GM18867 (cell line): ENCODE measurements at regions not wholly inside any gene's neighbourhood (a gene's known extent, or its start where the extent isn't known, plus 50 kb on each side); places are given as distances from the start of the nearest gene placed in this dataset.

Experiments
- ATAC-seq: cut with Tn5 transposase; IDR thresholded peaks from one replicate; pipeline ENCODE4 v1.9.1; 2021; ENCODE audit warnings: mild to moderate bottlenecking, moderate library complexity; ENCODE audit not compliant: unreplicated experiment

DNA sequence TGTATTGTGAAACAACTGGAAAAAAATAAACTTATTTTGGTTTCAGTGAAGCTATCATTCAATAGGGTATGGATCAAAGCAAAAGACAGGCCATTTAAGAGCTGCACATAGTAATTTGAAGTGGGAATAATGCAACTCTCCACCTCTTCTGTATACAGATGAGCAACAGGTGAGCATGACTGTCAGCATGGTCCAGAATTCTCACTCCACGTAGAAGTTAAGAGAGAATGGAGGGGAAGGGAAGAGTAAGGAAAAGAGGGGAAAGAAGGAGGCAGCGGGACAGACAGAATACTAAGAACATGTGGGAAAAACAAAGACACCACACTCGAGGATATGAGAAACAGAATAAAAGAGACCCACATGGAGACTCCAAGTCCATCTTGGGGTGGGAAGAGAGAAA is 396.1 kb upstream of the GRIA1 start:
- no peak for ATAC-seq

DNA sequence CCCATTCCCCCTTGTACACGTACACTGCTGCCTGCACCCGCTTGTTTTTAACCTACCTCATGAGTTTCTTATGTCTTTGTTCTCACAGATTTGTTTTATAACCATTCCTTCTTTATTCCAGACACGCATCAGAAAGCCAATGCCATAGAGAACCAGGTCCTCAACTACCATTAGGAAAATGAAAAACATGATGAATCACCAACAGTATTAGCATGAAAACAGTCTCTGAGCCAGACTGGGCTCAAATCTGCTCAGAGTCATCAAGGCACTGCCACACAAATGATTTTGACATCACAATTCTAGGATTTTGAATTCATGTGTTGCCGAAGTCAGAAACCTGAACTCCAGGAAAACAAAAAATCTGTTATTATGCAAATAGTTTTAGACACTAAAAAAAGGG is 394.1 kb upstream of the GRIA1 start:
- ATAC-seq, result no peak

DNA sequence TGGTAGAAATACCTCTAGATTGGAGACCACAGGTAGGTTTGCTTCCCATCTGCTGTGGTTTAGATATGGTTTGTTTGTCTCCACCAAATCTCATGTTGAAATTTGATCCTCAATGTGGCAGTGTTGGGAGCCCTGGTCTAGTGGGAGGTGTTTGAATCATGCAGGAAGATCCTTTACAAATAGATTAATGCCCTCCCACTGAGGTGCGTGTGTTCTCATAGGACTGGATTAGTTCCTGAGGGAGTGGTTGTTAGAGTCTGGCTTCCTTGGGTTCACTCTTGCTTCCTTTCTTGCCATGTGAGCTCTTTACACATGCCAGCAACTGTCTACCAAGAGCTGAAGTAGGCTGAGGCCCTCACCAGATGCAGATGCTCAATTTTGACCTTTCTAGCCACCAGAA is 391.1 kb upstream of the GRIA1 start:
- ATAC-seq, result no peak

DNA sequence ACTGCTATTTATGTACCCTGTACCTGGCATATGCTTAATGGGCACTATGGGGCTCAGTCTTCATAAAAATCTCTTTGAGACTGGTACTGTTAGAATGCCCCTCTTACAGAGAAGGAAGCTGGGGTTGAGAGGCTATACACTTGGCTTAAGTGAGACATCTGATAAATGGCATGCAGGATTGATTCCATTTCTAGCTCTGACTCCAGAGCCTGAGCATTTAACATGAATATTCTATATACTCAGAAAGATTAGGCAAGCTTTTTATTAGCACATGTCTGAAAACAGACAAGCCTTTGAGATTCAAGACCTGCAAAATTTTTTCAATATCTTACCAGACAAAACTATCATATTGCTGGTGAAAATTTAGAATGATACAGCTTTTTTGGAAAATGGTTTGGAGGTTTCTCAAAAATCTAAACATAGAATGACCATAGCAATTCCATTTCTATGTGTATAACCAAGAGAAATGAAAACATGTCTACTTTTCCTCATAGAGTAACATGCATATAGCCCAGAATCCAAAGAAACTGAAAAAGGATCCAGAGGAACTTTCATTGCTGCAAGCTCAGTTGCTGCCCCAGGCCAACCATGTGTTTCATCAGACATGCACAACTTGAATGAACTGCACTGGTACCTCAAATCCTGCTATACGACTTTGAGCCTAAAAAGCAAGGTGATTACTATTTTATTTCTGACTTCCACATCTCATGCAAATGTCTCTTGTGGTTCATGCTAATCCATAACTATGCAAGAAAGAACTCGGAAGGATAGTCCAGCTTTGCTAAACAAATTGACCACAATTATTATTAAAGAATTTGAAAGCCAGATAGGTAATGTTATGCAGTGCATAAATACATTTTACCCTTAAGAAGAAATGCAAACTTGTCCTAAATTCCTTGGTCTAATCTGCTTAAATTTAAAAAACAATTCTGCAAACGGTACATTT is 389.0 kb upstream of the GRIA1 start:
- ATAC-seq, result no peak

DNA sequence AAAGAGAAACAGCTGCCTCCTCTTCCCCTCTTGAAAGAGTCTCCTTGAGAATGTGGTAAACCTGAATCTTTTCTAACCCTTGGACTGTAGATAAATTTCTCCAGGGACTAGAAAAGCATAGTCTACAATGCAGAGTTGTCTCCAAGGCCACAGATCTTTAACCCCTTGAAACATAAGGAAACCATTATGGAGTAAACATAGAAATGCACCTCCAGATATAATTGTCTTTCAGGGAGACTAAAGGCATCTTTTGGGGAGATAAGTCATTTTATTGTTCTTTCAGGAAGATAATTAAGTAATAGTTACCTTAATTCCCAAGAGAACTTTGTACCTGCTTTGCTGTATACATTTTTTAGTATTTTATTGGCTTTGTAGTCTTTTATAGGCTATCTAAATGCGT is 373.6 kb upstream of the GRIA1 start:
- no peak for ATAC-seq

DNA sequence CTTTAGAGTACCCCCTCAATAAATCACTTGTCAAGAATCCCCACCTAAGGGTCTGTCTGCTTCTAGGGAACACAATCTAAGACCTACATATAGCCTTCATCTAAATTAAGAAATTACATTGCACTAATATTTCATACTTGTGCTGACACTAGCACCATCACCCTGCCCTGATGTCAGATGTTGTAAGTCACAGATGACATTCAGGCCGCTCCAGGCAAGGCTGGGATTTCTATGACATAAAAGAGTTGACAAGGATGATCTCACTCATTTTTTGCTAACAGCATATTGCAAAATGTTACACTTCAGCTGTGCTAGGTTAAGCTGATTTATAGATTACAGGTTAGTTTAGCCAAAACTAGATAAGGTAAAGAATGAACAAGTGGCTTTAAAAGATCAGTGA is 372.5 kb upstream of the GRIA1 start:
- no peak for ATAC-seq

DNA sequence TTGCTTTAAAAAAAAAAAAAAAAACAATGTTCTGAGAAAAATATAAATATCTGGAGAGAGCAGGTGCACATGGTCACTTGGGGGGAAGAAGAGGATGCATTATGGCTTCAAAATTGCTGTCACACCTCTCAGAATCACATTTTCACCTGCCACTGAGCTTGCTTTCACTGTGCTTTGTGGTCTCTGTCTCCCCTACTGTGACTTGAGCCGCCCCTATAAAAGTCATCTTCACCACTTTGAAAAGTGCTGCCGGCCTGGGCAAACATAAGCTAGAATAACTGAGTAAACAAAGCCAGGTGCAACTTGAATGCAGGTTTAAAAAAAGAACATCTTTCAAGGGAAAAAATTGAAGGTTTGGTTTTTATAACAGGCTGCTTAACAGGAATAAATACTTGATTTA is 368.1 kb upstream of the GRIA1 start:
- no peak for ATAC-seq

DNA sequence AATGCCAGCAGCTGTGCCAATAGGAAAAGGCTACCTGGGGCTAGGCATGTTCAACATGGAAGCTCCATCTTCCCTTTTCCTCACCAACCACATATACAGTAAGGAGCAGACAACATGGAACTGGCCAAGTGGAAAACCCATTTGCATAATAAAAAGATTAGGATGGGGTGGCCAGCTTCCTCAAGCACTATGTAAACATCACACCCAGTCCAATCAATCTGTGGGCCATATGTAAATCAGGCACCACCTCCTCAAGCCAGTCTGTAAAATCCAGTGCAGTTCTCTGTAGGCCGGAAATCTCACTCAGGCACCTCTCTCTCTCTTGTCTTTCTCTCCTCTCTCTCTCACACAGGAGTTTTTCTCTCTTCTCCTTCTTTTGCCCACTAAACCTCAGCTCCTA is 360.2 kb upstream of the GRIA1 start:
- no peak for ATAC-seq

DNA sequence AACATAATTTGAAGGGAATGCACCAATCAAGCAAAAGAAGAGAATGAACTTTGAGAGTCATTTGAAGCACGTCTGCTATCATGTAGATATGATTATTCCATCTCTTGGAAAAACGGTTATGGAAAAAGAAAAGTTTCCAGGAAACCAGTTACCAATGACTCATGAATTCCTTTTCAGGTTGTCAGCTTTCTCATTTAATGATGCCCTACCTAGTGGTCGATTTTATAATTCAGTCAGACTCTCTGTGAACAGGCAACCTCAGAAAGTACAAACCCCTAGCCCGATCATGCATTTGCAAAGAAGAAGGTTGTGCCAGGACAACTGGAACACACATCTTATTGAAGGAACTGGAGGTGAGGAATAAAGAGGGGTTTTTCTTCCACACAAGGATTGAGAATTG is 355.1 kb upstream of the GRIA1 start:
- no peak for ATAC-seq

DNA sequence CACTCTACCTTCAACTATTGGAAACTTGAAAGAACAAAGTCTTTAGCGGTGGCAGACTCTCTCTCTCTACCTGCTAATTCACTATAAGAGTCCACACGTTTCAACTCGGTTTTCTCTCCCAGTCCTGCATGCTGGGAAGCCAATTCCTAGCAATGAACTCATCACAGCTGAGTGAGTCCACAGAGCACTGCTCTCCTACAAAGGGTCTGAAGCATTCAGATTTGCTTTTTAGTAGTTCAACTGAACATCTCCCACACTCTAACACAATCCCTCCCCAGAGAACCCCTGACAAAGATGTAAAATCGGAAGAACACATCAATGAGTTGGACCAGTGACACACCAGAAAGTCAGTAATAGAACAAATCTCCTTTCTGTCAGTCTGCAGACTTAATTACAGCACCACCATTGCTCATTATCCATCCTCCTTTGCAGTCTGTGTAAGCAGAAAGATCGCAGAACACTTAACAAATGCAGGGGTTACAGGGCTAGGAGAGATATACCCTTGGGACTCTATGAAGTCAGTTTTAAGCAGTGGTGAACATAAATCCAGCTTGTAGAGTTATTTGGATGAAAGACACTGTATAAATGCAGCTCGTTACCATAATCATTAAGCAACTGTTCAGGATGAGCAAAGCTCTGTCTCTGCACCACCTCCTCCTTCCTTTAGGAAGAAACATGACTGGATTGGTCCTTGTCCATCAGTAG is 353.4 kb upstream of the GRIA1 start:
- no peak for ATAC-seq

DNA sequence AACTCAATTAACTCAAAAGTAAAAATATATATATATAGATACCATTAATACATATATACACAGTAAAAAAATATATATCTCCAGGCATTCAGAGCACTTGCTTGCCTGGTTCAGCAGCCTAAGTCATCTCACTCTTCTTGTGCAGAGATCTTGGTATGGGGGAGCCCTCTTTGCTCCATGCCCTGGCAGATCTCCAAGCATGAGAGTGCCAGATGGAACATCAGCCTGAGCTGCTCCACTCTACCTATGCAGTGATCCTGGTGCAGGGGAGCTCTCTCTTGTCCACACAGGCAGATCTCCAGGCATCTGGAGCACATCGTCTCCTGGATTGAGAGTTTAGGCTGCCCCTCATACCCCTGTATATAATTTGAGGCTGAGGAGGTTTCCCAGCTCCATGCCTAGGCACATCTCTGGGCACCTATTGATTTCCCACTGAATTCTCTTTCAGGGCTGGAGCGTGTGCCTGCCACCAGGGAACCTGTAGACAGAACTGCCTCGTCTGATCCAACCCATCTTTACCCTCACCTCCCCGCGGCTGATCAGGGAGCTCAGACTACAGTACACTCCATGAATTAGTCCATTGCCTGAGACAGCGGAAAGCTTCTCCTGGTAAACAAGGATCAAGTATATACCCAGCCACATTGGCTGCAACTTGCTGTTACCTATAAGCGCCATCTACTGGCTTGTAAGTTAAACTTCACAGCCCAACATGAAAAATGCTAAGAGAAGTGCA is 342.4 kb upstream of the GRIA1 start:
- ATAC-seq, result peak; percentile 87

DNA sequence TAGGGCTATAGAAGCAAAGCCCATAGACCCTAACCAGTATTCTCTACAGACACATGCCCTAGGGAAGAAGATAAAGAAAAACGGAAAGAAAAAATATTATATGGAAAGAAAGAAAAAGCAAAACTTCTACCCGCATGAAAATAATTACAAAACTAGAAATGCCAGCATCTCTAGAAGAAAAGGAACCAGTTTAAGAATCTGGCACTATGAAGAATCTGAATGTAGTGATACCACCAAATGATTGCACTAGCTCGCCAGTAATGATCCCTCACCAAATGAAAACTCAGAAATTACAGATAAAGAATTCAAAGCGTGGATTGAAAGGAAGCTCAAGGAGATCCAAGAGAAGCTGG is 341.9 kb upstream of the GRIA1 start:
- ATAC-seq, result no peak

DNA sequence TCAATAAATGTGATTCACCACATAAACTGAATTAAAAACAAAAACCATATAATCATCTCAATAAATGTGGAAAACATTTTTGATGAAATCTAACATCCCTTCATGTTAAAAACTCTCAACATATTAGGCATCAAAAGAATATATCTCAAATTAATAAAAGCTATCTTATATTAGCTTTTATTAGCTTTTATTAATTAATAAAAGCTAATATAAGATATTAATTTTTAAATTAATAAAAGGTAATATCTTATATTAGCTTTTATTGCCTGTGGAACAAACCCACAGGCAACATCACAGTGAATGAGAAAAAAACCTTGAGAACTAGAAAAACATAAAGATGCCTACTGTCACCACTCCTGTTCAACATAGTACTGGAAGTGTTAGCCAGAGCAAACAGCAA is 338.9 kb upstream of the GRIA1 start:
- no peak for ATAC-seq

DNA sequence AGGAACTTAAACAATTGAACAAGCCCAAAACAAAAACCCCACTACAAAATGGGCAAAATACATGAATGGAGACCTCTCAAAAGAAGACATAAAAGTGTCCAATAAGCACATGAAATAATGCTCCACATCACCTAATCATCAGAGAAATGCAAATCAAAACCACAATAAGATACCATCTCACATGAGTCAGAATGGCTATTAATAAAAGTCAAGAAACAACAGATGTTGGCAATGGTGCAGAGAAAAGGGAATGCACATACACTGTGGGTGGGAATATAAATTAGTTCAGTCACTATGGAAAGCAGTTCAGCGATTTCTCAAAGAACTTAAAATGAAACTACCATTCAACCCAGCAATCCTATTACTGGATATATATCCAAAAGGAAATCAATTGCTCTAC is 337.4 kb upstream of the GRIA1 start:
- no peak for ATAC-seq

DNA sequence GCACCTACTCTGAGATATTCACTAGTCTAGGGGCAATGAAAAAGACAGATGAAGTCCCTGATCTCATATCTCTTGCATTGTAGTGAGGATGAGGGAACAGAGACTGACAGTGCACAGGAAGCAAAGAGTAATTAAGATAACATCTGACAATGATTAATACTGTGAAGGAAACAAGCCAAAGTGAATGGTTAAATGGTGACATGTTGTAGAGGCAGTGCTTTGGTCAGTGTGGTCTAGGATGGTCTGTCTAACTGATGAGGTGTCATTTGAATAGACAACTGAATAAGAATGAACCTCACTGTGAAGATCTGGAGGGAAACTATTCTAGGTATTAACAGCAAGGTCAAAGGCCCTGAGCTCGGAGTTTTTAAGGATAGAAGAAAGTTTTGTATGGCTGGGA is 333.3 kb upstream of the GRIA1 start:
- ATAC-seq, result peak; percentile 53

DNA sequence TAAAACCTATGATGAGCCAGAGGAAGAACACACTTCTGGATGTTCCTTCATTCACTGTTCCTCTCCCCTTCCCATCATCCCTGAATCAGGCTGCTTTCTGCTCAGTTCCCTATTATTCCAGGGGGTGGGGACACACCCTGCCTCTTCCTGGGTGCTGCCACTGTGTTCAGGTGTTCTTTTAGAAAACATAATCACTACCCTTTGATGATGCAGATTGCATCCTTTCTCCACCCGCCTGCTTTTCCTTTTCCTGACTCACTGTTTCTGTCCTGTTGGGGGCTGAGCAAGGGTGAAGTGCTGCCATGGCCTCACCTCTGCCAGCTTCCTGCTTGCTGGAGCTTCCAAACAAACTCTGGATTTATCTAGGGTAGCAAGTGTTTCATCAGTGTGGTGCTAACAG is 331.9 kb upstream of the GRIA1 start:
- no peak for ATAC-seq

DNA sequence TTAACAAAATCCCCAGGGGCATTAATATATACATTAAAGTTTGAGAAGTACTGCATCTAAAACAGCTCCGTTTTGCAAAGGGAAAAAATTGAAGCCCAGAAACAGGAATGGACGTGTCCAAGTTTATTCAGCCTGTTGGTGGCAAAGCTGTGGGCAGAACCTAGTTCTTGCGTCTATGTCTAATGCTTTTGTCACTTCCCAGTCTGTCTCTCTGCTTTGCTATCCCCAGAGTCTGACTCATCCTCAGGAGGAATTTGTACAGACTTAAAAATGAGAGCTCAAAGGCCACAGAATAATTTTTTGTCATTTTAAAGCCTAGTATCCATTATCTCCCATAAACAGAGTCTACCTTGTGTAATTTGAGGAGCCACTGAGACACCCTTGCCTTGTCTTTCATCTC is 330.9 kb upstream of the GRIA1 start:
- no peak for ATAC-seq

DNA sequence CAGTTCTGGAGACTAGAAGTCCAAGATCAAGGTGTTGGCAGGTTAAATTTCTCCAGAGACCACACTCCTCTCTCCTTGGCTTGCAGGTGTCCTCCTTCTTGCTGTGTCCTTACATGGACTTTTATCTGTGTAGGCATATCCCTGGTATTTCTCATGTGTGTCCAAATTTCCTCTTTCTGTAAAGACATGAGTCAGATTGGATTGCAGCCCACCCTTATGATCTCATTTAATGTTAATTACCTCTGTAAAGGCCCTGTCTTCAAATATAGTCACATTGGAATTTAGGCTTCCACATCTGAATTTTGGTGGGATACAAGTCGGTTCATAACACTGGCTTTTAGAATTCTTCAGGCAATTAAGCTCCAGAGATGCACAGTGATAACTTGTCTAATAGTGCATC is 322.2 kb upstream of the GRIA1 start:
- ATAC-seq, result no peak

DNA sequence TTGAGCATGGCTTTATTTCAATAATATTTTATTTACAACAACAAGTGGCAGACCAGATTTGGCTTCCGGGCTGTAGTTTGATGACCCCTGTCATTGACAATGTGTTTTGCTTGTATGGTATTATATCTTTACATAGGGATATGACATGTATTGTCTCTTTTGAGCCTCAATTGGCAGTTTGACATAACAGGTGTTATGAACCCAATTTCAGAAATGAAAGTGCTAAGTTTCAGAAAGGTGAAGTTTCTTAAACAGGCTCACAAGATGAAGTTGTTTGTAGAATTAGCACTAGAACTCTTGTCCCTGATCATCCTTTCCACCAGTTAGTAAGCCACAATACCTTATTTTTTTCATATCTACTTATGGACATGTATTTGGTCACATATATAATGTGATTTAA is 303.0 kb upstream of the GRIA1 start:
- peak; percentile 82 for ATAC-seq

DNA sequence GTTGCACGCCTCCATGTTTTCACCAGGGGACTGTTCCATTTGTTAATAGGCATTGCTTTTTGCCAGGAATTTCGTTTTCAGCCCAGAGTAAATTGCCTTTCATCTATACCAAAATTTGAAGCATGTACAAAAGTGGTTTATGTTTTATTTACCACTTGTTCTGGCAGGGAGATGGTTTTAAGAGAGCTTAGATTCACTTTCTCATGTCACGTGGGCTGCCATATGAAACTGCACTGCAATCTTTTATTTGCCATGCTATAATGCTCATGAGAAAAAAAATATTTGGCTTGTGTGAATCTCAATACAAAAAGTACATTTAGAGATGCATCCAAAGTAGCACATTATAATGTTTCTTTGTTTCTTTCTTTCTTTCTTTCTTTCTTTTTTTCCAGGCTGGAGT is 284.1 kb upstream of the GRIA1 start:
- ATAC-seq, result no peak

DNA sequence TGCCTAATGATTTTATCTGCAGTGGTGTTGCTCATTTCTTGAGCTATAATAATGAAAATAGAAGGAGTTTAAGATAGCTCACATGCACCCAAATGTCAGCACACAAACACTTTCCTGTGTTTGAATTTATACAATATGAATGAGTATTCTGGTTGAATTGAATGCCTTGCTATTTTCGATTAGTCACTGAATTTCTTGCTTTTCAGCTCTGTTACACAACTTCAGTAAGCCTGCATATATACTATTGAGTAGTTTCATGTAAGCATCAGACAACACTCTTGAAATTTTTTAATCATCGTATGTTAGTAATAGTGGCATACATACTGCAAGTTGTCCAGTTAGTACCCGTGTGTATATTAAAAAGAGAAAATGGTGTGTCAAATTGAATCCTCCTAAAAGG is 281.5 kb upstream of the GRIA1 start:
- no peak for ATAC-seq

DNA sequence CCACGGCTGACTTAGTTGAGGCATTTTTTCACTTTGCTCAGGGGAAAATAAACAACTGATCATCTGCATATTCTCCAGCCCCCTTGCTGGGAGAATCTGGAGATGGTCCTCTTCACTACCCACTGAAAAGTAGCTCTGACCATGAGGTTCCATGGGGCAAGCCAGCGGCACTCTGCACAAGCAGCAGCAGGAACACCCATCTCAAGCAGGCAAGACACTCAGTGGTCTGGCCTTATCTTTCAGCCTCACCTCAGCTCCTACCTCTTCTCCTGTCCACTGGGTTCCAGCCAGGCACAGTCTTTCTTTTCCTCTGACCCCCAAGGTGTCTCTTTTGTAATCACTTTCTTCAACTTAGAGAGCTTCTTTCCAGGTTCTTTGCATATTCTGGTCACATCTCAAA is 280.8 kb upstream of the GRIA1 start:
- ATAC-seq, result no peak
